GM20431 (cell line): ENCODE measurements at regions not wholly inside any gene's neighbourhood (a gene's known extent, or its start where the extent isn't known, plus 50 kb on each side); places are given as distances from the start of the nearest gene placed in this dataset.

Experiments
- in situ Hi-C: fragments of 300-500 bp; cut with MseI, MboI; formaldehyde crosslinking; loops from one replicate; pipeline ENCODE4 v1.15.0; 2020; ENCODE audit warnings: low sequenced_read_pairs; ENCODE audit not compliant: unreplicated experiment

DNA sequence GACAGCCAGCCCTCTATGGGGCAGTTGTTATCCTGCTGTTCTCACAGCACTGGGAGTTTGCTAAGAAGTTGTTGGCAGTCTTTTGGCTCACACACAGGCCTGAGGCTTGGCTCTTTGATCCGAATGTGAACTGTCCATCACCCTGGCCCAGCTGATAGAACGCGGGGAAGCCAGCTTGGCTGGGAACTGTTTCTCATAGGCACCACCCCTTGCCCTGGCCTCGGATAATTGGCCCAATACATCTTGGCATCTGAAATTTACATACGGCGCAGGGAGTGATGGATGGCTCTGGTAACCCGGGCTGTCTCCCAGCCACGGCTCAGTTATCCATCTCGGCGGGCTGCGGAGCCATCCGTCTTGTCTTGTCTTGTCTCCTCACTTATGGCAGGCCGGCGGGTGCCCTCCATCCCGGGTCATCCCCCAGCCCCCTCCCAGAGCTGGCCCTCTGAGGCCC is 164.1 kb downstream of the PHETA1 start:
- in situ Hi-C loops, result no loop called here

DNA sequence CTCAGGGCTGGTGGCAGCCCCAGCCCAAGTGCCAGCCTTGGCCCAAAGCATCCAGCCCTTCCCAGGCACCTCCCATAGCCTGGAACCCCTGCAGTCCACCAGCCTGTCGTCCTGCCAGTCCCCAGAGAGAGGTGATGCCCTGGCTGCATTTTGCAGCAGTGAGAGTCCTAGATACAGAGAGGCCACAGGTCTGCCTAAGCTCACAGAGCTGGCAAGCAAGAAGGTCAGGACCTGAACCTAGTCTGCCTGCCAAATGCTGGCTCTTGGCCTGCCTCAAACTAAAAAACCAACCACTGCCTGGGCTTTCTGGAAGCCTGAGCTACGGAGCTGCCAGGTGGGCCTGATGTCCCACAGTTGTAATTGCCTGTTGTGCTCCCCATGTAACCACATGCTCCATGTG is 164.9 kb downstream of the PHETA1 start:
- in situ Hi-C loops, result no loop called here

DNA sequence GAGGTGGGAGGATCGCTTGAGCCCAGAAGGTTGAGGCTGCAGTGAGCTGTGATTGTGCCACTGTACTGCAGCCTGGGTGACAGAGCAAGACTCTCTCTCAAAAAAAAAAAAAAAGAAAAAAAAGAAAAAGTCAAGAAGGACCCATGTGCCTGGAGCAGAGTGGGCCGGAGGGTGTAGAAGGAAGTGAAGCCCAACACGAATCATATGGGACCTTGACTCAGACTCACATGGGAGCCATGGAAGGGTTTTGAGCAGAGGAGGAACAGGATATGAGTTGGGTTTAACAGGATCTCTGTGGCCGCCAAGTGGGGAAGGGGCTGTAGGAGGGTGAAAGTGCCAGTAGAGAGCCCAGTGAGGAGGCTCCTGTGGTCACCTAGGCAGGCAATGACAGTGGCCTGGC is 165.4 kb downstream of the PHETA1 start:
- in situ Hi-C loops, result no loop called here

DNA sequence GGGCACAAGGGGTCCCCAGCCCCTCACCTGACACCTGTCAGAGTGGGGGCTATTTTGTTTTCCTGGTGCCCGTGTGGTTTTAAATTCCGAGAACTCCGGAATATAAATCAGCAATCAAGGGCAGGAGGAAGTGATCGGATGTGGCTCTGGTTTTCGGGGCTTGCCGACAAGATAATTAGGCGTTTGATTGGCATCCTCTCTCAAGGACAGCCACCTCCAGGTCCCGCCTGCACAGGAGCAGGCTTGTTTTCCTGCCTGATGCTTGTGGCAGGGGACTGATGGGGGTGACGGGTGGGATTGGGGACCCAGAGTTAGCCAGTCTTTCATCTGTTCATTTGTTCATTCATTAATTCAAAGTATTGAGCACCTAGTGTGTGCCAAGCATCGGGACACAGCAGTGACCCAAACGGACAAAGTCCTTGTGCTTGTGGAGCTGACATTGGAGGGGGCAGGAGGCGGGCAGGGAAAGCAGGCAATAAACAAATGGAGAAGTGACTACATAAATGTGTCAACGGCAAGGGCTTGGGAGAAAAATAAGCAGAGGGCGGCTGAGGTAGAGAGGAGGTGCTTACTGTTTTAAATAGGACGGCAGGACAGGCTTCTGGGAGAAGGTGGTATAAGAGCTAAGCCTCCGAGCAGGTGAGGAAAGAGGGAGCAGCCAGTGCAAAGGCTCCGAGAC is 166.5 kb downstream of the PHETA1 start:
- in situ Hi-C loops, result no loop called here

DNA sequence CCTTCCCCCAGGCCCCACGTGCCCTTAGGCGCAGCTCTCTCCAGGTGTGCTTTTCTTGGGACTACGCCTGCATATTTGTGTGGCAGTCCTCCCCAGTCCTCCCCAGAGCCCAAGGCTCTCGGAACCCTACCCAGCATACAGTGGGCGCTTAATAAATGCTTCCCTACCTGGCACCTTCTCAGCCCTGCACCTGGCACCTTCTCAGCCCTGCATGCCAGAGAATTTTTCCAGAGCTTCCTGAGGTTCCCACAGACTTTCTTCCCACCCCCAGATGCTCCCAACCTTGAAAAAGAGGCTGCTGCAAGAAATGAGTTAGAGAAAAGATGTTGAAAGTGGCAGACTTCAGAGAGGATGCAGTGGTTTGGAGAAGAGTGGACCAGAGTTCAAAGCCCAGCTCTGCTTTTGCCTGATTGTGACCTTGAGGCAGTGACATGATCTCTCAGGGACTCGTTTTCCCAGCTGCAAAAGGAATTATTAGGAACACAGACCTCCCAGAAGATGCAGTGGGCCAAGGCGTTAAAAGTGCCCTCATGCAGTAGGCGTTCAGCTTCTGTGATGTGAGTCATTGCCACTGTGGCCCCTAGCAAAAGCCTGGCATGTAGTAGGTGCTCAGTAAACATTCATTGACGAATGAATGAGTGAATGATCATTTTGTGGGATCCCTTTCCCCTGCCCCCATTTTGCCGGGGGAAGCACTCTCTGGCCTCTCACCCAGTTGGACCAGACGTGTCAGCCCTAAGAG is 167.2 kb downstream of the PHETA1 start:
- in situ Hi-C loops, result no loop called here

DNA sequence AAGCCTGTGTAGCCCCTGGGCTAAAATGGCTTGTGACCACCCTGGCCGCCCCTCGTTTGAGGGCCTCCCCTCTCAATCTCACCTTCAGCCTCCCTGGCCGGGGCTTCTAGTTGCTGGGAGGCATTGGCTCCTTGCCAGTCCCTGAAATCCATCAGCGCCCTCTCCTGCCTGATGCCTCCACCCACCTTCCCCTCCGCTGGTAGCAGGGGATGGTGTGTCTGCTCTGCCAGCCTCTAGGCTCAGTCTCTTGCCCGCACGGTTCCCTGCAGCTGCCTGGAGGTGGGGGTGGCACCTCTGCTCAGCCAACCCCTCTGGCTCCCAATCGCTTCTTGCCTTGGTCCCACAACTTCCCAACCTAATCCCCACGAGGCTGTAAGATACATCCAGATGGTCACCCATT is 167.9 kb downstream of the PHETA1 start:
- in situ Hi-C loops, result no loop called here

DNA sequence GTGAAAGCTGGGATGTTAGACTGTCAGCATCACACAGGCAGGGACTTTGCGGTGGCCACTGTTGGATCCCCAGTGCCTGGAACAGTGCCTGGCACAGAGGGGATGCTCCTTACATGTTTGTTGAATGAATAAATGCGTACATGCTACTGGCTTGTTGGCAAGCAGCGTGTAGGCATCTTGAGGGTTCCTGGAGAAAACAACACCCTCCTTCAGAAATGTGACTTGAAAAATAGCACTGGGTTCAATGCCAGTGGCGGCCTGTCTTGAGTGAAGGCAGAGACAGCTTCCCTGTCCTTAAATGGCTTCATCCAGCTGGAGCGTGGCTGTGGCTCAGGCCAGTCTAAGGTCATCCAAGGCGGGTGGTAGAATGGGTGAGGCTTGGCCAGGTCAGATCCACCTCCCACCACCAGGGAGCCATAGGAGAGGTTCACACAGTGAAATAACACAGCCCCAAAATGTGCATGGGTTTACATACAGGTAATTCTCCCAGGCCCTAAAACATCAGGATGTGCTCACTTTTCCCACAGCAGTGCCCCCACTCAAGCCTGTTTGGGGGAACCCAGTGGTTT is 171.4 kb downstream of the PHETA1 start:
- in situ Hi-C loops, result no loop called here

DNA sequence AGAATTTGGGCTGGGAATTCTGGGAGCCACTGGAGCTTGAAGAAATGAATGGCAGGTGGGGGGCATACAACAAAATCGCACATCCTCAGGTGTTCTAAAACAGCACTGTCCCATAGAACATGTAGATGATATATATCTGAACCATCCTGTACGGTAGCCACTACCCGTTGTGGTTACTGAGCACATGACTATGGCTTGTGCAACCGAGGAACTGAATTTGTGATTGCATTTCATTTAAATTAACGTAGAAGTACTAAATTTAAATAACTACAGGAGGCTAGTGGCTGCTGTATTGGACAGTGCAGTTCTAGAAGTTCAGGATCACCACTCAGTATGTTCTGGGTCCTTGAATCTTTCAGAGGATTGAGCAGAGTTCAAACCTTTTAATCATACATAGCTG is 172.4 kb downstream of the PHETA1 start:
- in situ Hi-C loops, result no loop called here

DNA sequence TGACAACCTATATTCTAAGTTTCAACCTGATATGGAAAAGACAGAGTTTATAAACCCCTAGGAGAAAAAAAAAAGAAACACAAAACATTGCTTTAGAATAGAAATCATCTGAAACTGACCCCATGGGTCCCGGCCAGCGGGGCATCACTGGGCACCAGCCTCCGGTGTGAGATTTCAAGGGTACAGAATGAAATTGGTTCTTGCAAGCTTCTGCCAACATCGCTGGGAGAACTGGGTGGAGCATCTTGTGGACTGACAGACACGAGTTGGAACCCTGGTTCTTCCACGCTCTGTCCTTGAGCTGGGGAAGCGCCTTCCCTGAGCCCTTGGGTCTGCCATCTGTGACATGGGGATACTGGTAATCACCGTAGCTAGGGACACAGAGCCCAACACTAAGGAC is 173.6 kb downstream of the PHETA1 start:
- in situ Hi-C loops, result no loop called here

DNA sequence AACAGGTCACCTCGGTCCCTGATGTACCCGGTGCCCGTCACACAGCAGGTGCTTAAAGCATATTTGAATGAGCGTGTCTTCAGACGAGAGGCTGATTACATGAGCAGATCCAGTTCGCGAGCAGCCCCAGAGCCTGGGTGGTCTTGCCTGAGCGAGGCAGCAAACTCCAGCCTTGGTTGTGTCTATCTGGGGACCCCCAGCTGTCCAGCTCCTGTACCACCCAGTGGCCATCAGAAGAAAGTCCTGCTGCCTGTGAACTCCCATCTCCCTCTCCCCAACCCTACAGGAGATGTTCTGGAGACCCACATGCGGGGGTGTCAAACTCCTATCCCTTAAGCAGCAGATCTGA is 174.2 kb downstream of the PHETA1 start:
- in situ Hi-C loops, result no loop called here

DNA sequence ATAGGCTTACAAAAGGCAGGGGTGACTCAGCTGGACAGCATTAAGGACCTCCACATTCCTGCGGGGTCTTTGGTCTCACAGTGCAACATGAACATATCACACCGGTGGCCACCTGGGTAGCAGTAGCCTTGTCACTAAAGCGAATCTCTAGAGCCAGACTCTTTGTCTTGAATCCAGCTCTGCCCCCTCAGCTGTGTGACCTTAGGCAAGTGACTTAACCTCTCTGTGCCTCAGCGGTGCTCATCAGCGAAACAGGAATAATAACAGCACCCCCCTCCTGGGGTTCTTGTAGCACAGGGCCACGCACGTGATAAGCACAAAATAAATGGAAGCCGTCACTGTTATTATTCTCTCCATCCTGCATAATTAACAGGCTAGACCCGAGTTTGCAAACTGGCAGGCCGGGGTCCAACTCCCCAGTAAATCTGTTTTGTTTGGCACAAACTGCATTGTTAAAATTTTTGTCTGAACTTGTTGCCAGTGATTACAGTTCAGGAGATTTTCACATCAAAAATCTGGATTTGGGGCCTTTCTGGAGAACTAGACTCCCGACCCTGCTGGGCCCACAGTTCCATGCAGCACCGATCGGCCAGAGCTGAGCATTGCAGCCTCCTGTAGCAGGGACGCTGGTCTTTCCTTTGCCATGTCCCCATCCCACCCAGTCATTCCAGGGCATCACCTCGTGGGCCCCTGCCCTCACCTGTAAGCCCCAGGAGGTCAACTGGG is 174.8 kb downstream of the PHETA1 start:
- in situ Hi-C loops, result no loop called here

DNA sequence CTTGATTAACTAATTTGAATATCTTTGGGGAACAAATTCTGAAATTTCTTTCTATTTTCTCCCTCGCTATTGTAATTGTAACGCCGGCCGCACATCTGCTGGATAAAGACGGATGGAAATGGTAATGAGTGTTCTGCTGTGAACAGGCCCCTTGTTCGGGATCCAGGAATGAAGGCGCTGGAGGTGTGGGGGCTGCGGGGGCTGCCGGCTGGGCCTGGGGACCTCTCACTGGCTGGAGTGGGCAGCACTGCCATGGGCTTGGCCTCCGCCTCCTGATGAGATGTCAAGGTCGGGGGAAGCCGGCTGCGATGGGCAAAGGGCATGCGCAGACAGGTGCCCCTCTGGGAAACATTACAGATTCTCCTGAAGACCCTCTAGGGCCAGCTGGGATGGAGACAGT is 175.4 kb downstream of the PHETA1 start:
- in situ Hi-C loops, result no loop called here

DNA sequence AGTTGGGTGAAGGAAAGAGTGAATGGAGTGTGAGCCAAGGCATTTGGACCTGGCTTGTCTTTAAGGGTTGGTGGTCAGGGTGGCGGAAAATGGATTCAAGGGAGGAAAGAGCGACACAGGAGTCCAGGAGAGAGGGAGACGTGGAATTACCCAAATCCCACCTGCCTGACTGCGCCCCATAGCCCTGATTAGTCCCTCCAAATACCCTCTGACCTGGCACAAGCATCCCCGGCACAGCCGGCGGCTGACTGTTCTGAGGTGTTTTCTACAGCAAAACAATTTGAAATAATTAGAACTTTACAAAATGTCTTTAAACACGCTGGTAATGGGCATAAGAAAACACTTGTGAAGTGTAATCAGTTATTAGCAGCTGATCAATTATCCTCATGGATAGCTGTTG is 175.8 kb downstream of the PHETA1 start:
- in situ Hi-C loops, result no loop called here

DNA sequence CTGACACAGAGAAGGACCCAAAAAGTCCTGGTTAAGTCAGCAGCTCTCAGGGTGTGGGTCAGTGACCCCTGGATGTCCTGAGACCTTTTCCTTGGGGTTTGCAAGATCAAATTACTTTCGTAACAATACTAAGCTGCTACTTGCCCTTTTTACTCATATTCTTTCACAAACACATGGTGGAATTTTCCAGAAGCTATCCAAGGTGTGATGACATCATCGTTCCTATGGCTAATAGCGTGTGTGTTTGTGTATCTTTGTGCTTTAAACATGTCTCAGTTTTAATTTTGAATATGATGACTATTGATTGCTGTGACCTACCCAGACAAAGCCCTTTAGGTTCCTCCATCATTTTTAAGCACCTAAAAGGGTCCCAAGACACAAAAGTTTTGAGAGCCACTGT is 176.2 kb downstream of the PHETA1 start:
- in situ Hi-C loops, result no loop called here

DNA sequence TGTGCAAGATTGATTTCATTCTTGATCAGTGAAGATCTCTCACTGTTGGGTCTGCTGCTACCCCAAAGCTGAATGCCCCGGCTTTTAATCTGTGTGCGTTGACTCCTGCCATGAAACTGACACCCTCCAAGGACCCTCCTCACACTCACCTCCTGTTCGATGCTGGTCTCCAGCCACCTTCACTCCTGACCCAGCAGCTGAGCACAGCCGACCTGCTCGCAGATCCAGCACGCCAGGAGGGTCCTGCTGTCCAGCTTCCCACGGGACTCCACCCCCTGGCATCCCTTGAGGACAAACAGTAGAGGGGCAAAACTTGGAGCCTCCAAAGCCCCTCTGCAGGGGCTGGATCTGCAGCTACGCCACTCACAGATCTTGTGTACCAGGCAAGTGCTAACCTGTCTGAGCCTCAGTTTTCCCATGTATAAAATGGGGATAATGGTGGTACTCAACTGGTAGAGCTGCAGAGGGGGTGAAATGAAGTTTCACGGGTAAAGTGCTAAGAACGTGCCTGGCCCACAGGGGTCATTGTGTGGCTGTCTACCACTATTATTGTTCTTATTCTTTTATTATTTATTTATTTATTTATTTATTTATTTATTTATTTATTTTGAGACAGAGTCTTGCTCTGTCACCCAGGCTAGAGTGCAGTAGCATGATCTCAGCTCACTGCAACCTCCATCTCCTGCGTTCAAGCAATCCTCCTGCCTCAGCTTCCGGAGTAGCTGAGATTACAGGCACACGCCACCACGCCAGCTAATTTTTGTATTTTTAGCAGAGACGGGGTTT is 178.0 kb downstream of the PHETA1 start:
- in situ Hi-C loops, result no loop called here

DNA sequence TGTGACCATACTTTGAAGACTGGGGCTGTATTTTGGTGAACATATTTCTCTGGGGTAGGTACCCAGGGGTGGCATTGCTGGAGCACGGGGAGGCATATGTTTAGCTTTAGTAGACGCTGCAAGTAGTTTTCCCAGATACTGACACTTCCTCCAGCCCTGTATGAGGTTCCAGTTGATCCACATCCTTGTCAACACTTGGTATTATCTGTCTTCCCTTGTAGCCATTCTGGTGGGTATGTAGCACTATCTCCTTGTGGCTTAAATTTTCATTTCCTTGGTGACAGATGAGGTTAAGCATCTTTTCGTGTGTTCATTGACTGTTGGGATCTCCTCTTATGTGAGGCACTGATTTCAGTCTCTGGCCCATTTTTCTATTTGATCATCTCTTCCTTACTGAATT is 179.1 kb downstream of the PHETA1 start:
- in situ Hi-C loops, result no loop called here

DNA sequence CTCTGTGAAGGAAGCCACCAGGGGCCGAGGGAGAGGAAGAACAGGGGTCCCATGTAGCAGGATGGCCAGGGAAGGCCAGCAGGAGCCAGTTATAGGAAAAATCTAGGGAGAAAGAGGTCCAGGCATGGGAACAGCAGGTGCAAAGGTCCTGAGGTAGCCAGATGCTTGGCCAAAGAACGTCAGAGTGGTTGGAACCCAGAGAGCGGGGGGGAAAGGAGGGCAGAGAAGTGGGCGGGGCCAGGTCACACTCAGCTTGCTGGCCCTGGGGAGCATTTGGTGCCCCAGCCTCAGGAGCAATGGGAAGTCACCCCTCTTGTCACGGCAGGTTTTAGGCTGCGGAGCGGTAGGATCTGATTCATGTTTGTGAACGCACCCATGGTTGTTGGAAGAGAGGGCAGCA is 180.5 kb downstream of the PHETA1 start:
- in situ Hi-C loops, result no loop called here

DNA sequence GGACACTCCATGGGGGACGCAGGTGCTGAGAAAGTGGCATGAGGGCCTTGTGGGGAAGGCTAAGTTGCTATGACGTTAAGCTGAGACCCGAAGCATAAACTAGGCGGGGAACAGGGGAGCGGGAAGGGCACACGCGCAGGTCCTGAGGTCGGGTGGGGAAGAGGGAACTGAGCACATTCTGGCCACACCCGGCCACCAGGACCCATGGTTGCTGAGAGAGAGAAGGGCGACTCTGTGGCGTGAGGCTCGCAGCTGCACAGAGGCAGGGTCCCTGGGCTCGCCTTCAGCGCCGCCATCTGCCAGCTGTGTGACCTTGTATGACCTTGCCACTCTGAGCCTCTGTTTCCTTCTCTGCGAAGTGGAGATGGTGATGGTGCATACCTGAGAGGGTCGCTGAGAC is 182.5 kb downstream of the PHETA1 start:
- in situ Hi-C loops, result no loop called here

DNA sequence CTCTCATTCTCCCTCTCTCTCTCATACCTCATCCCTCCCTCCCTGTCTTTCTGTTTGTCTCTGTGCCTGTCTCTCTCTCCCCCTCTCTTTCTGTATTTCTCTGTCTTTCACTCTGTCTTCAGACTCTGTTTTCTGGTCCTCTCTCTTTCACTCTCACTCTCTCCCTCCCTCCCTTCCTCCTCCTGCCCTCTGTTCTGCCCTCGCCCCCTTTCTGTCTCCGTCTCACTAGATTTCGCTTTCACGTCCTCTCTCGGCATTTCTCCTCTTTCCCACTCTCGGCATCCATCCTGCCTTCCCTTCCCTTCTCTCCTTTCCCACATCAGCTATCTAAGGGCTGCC is 183.0 kb downstream of the PHETA1 start:
- in situ Hi-C loops, result no loop called here

DNA sequence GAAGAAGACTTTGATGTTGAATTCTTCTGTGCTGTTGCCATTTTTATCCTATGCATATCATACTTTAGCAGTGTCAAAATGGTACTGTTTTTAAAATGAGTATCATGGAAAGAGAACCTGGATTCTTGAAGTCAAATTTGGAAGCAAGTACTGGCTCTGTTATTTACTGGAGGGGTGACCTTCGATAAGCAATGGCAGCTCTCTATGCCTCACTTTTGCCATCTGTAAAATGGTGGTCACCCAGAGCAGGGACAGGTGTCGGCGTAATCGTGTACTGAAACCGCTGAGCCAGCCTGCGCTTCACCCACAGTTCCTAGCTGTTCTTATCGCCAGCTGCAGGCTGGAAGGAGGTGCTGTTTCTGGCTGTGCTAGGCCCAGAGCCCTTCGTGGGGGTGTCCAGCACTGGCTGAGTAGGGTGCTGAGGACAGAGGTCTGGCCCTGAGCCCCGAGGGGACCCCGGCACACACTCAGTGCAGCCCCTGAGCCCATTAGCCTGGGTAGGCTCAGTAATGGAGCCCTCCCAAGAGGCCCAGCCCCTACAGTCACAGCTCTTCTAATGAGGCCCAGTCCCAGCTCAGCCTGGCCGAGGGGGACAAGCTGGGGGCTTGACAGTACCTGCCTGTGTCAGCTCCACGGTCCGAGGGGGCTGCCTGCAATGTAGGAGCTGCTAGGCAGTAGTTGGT is 183.5 kb downstream of the PHETA1 start:
- in situ Hi-C loops, result no loop called here
